GM11168 (cell line): ENCODE measurements at regions not wholly inside any gene's neighbourhood (a gene's known extent, or its start where the extent isn't known, plus 50 kb on each side); places are given as distances from the start of the nearest gene placed in this dataset.

ENCODE experiments used
- in situ Hi-C: fragments of 300-500 bp; cut with MboI; formaldehyde crosslinking; loops from one replicate; pipeline ENCODE4 v1.12.0; 2022; ENCODE audit warnings: low sequenced_read_pairs; ENCODE audit not compliant: unreplicated experiment

DNA sequence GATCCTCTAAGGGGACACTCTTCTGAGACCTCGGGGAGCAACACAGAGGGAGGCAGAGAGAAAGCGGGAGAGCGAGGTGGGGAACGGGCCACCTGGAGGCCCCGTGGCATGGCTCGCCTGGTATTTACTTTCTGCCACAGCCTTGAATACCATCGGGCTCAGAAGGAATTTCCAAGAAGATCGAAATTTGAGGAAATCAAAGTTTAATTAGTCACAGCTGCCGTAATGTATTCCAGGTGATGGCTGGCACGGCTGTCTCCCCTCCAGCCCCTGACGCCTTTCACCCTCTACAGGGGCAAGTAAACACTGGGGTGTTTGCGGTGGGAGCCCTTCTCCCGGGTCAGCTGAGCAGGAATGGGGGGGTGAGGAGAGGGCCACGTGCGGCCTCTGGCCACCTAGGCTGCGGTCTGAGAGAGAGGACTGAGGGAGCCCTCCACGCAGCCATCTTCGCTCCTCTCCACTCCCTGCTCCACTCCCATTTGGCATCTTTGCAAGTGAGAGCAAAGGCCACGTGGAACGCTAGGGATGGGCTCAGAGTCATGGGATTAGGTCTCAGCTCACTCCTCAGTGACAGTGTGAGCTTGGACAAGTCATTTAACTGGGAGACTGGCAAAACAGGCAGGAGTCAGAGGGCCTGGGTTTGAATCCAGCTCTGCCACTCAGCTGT, 125.2 kb downstream of the SYF2 start:
- in situ Hi-C loops: no loop called here

DNA sequence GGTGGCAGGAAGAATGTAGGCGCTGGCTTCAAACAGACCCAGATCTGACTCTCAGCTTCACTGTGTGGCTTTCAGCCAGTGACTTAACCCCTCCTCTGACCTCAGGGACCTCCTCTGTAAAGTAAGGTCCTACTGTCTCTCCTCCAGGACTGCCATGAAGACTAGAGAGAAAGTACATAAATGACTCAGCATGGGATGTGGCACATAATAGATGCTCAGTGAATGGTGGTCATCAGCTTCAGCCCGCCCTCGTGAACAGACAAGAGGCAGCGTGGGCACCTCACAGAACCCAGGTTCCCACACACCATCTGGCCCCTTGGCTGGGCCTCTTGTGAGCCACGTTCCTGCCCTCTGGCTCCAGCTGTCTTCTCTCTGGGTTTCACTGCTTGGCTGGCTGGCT, 126.0 kb downstream of the SYF2 start:
- in situ Hi-C loops: no loop called here

DNA sequence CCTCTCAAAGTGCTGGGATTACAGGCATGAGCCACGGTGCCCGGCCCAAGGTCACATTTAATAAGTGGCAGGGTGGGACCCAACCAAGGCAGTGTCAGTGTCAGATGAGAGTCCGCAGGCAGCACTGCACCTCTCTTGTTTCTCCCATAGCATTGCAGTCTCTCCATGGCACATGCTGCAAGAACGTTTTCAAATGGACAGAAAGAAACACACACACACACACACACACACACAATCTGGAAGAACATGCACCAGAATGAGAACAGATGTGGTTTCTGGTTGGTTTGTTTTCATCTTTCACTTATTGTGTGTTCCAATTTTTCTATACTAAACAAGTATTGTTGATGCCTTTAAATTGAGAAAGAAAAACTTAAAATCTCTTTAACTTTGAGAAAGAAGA, 126.5 kb downstream of the SYF2 start:
- in situ Hi-C loops: no loop called here

DNA sequence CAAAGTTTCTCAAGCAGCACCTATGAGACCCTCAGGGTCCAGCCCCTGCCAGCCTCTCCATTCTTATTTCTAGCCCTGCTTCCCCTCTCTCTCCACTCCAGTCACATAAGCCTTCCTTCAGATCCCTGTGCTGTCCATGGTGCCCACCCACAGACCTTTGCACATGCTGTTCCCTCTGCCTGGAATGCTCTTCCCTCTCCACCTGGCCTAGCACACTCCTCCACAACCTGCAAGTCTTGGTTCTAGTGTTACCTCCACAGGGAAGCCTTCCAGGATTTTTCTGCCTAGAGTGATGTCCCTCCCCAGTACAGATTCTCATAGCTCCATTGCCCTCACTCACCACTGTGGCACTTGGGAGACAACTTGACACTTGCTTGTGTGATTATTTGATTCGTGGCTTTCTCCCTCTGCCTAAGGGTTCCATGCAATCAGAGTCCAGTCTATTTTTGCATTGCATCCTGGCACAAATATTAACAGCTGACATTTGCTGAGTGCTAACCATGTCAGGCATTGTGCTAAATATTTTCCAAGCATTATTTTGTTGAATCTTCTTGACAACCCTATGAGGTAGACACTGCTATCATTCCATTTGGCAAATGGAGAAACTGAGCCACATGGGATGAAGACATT, 127.3 kb downstream of the SYF2 start:
- in situ Hi-C loops: loop anchor here (5.0 kb wide), 1 partner anchor 63 kb away; no protein-coding TSS in a partner anchor

DNA sequence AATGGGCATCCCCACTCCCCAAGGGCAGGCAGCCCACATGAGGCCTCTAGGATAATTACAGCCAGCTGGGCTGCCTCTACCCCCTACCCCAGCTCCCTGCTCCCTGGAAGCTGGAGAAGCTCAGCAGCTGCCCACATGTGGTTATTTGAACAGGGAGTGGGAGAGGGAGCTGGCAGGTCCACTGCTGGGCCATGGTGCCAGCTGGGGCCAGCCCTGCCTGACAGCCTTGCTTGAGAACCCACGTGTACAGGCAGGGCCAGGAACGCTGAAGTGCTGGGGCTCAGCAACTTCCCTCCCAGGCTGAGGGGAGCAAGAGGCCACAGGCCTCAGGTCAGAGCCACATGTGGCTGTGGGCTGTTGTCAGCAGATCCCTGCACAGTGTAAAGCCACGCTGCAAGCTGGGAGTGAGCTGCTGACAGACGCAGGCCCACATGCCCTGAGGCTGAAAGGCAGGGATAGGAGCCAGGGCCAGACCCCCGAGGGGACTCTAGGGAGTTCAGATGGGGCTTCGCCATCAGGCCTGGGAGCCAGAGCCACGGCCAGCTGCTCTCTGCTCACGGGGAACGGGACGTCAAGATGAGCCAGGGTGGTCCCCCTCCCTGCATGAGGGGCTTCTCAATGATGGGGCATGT, 129.0 kb downstream of the SYF2 start:
- in situ Hi-C loops: loop anchor here (5.0 kb wide), 1 partner anchor 61 kb away; no protein-coding TSS in a partner anchor

DNA sequence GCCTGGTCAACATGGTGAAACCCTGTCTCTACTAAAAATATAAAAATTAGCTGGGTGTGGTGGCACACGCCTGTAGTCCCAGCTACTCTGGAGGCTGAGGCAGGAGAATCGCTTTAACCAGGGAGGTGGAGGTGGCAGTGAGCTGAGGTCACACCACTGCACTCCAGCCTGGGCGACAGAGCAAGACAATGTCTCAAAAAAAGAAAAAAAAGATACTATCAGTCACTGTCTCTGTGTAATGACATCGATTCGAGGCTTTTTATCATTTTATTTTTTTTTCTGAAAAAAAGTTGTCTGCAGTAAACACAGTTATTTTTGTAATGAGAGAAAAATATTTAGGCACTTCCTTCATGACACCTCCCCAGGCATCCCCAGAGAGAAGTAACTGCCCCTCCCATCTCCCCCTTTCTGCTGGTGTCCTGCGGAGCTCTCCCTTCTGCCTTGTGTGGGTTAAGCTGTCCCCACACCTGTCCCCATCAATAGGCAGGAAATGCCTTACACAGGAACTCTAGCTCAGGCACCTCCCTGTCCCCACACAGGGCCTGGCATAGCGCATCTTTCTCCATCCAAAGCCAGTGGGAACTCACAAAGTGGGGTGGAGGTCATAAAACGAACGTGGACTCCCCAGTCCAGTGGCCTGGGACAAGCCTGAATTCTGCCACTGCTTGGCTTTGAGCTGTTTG, 132.0 kb downstream of the SYF2 start:
- in situ Hi-C loops: loop anchor here (5.0 kb wide), 1 partner anchor 58 kb away; no protein-coding TSS in a partner anchor

DNA sequence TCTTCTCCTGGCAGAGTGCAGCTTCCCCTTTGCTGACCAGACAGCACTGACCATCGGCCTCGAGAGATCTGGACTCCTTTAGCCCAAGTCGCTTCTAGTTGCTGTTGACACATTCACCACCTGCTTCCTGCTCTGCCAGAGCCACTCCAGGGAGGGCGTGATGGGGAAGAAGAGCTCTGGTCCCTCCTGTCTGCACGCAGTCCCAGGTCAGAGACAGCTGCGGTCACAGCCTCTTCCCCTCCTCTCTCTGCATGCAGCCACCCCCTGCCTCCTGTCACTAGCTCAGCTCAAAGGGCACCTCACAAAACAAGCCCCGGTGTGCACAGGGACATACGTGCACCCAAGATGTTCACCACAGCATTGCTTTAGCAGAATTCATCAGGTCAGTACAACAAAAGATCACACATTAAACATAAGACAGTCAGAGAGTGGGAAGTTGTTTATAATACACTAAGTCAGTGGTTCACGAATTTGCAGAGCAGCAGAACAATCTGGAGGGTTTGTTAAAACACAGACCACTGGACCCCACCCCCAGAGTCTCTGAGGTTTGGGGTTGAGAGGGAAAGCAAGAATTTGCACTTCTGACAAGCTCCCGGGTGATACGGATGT, 132.9 kb downstream of the SYF2 start:
- in situ Hi-C loops: no loop called here

DNA sequence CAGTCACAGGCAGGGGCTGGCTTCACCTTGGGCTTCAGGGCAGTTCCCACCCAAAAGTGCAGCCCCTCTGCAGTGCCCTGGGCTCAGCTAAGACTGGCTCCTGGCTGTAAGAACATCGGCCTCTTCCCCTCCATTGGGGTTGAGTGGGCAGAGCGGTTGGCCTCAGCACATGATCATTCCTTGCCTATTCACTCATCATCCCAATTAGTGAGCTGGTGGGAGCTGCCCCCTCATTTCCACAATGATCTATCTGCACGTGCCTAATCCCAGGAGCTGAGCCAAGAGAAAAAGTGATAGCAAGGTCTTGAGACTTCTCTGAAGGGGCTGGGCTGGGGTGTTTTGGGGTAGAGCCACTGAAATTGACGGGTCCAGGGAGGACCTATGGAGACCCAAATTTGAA, 133.6 kb downstream of the SYF2 start:
- in situ Hi-C loops: no loop called here

DNA sequence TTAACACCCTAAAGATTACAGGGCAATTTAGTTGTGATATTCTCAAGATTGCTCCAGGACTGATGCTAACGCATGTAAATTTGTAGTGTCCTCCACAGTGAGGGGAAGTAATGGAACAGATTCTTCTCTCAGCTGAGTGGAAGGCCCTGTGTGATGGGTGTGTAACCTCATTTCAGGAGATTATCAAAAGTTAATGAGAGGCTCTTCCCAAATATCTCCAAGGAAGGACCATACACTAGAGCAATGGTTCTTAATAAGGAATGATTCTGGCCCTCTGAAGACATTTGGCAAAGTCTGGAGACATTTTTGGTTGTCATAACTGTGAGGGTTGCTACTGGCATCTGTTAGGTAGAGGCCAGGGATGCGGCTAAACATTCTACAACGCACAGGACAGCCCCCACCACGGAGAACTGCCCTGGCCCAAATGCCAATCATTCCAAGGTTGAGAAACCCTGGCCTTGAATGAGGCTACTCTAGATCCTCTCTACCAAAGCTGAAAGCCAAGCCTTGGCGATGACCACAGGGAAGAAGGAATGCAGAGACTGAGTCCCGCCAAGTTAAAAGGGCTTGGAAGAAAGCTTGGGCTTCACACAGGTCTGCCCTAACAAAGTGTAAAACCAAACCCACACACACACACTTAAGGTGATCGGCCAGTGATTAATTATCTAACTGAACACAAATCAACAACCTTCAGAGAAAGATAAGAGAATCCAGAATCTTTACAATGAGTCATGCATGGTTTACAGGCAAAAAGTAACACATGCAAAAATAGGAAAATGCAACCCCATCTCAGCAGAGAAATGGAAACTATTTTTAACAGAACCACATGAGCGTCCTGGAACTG, 135.8 kb downstream of the SYF2 start:
- in situ Hi-C loops: no loop called here

DNA sequence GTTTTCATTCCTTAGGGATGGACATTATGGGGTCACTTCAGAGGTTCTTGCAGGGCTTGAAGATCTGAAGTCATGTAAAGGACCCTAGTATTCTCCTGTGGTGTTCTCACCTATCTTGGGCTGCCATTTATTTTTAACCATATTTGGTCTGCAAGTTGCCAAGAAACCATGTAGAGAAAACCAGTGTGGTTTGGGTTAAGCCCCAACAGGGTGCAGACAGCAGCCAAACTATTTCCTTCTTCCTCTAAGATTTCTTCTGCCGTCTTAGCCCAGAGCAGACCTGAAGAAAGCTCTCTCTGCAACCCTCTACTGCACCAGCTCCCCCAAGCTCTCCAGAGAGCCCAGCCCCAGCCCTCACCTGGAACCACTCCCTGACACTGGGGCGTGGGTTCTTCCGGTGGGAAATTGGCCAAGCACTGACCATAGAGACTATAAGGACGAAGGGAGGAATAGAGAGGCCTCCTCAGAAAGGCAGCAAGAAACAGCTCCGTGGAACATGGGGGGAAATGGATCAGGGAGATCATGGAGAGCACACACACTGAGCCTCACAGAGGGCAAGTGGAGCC, 136.6 kb downstream of the SYF2 start:
- in situ Hi-C loops: no loop called here

DNA sequence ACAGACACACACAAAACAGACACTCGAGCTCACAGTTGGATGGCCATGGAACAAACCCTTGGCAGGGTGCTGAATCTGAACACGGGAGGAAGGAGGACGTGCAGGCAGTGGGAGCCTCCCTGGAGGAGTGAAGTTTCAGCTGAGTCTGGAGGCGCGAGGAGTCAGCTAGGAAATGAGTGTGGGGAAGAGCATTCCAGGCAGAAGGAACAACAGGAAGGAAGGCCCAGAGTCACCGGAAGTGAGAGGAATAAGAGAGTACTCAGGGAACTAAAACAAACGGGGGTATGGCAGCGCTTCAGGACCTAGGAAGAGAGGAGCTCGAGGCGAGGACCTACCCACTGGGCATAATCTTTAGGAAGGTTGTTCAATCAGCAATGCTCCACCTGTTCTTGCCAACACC, 137.3 kb downstream of the SYF2 start:
- in situ Hi-C loops: no loop called here

DNA sequence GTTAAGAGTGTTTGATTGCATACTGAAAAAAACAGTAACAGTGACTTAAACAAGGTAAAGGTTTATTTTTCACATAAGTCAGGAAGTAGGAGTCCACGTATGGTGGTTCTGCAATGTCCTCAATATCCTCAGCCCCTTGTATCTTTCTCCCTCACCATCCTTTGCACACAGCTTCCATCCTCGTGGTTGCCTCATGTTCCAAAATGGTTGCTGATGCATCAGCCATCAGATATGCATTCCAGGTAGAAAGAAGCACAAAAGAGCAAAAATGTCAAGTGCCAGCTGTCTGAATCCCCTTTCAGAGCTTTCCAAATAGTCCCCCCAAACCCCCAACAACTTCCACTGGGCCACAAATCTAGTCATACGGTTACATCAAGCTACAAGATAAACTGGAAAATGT, 138.1 kb downstream of the SYF2 start:
- in situ Hi-C loops: no loop called here

DNA sequence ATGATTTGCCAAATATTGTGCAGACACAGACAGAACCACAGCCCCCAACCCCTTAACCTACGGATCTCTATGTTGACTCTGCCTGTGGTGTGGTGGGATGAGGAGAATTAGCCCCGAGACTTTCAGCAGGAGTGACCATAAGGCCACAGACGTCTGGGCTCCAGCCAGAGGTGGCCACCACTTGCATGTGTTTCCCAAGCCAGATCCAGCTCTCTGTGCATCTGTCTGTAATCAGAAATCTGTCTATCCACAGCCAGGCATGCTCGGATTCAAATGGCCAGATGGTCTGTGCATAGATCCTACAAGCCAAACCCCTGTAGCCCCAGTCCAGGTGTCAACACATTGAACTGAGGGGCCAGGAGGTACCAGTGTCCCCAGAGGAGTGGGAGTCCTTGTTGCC, 140.6 kb downstream of the SYF2 start:
- in situ Hi-C loops: no loop called here

DNA sequence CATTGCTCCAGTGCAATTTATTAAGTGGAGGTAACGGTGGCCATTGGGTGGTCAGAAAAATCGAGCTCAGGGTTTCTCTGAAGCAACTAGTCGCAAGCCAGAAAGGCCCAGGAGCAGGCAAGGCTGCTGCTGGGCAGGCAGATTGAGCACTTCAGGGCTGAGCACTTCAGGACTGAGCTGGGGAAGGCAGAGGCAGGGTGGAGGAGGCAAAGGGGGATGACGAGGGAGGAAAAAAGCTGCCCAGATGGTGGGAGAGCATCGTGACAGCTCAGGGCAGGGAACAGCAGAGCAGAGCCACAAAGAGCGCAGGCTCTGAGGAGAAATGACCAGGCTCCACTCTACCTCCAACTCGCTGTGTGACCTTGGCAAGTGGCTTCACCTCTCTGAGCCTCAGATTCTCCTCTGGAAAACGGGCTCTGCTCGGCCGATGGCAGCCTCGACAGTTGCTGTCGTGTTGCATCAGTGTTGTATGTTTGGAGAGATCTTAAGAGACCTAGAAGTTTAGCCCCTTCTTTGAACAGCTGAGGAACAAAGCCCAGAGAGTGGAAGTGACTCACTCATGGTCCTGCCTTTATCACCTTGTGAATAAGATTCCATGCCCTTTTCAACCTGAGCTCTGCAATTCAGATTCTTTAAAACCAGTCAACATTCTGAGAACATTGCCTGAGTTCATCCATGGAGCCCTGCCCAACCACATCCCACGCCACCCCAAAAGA, 141.4 kb downstream of the SYF2 start:
- in situ Hi-C loops: no loop called here

DNA sequence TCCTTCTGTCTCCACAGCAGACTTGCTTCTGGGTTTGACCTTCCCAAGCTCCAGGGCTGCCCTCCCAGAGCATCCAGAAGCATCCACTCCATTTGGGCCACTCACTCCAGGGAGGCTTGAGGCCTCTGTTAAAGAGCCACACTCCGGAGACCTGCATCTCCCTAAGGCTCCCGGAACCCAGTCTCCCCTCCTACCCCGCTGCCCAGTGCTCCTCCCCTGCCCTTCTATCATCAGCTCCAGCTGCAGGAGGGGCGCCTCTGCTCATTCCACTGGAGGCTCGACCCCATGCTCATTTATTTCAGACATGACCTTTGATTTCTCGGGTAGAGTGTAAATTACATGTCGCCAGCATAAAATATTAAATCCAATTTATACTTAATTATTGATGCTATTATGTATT, 142.5 kb downstream of the SYF2 start:
- in situ Hi-C loops: no loop called here

DNA sequence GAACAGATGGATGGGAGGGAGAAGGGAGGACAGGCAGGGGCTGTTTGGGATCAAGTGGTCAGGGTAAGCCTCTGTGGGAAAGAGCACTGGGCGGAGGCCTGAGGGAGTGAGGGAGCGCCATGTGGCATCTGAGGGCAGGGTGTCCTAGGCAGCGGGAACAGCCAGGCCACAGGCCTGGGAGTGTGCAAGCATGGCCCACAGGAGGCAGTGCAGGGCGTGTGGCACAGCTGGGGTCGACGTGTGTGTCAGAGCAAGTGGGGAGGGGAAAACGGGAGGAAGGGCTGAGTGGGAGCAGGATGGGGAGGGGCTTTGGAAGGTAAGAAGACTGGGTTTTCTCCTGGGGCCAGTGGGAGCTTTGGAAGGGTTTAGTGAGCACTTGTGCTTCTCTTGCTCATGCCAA, 143.4 kb downstream of the SYF2 start:
- in situ Hi-C loops: no loop called here

DNA sequence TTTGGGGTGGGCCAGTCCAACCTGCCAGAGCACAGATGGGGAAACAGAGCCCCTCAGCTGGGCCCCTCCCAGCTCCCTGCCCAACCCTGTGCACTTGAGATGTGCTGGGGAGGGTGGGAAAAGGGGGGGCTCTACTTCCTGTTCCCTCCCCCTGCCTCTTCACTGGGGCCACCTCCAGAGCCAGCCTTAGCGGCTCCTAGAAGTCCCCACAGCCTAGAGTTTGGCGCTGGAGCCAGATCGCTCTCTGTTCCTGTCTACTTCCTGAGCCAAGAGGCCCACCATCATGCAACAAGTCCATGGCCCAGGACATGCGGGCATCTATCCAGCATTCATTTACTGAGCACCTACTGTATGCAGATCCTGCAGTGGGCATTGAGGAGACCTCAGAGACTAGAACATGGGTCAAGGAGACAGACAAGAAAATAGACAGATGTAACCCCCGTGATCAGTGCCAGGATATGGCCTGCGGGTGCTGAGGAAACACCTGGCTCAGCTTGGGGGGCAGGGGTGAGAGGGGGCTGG, 144.1 kb downstream of the SYF2 start:
- in situ Hi-C loops: no loop called here

DNA sequence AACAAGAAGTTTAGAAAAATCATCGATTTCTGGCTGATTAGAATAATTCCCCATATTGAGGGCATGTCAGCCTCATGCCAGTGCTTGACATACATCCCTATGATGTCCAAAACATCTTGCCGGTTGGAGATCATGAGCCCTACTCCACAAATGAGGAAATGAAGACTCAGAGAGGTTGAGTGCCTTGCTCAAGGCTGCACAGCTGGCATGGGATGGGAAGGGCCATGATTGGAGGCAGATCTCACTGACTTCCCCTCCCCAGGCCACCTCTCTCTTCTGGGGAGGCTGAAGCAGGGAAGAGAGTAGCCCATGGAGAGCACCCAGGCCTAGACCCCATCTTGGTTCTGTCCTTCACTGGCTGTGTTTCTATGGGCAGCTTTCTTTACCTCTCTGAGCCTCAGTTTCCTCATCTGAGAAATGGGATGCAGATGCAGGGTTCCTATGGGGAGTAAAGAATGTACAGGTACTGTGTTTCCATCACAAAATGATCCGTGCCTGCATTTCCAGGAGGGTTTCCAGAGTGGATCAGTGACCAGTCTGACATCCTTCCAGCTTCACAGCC, 145.7 kb downstream of the SYF2 start:
- in situ Hi-C loops: no loop called here
